GM06990 (cell line): ENCODE measurements at regions not wholly inside any gene's neighbourhood (a gene's known extent, or its start where the extent isn't known, plus 50 kb on each side); places are given as distances from the start of the nearest gene placed in this dataset.

Experiments used
- DNase-seq: peaks from one replicate; pipeline ENCODE4 v3.0.0-alpha.2; 2011; ENCODE audit not compliant: insufficient read length; ENCODE audit errors: extremely low read depth
- H3K27me3 ChIP-seq: replicated peaks from 2 replicates; pipeline ENCODE4 v1.6.0; 2011; ENCODE audit warnings: low read length; ENCODE audit not compliant: control insufficient read depth, insufficient read depth
- H3K36me3 ChIP-seq: 2 replicates; pipeline ENCODE4 v1.5.1; 2011; ENCODE audit warnings: low read length; ENCODE audit not compliant: control insufficient read depth, insufficient read depth
- H3K4me3 ChIP-seq: replicated peaks from 2 replicates; pipeline ENCODE4 v1.5.1; 2011; ENCODE audit warnings: low read depth, mild to moderate bottlenecking, control low read depth, low read length
- TF ChIP-seq, protein P1 (sequence below): IDR thresholded peaks from 2 replicates; pipeline ENCODE4 v1.5.1; 2011; ENCODE audit warnings: low read length, control low read depth, mild to moderate bottlenecking, inconsistent platforms; ENCODE audit not compliant: insufficient read depth, poor library complexity, severe bottlenecking

DNA sequence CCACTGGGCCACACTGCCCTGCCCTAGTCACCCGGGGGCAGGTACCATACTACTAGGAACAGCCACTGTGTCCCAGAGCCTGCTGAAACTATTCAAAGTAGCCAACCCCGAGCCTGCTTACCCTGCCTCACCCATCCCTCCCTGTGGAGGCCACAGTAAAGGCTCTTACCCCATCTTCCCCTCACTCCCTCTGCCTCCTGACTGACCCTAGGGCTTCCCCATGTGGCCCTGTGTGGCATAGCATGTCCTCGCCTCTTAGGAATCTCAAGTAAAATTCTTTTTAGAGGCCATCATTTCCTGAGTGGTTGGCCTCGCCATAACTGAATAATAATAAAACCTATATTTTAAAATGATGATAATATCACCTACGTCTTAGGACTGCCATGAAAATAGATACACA, 112.2 kb upstream of the SLC6A11 start:
- Histone ChIP-seq H3K27me3 (peaks cover 5% of the 10 kb centered on the region), H3K4me3 (no peak overlapping the region), H3K36me3 (no peaks in the 10 kb centered on the region)
- TF ChIP-seq, protein P1, sequence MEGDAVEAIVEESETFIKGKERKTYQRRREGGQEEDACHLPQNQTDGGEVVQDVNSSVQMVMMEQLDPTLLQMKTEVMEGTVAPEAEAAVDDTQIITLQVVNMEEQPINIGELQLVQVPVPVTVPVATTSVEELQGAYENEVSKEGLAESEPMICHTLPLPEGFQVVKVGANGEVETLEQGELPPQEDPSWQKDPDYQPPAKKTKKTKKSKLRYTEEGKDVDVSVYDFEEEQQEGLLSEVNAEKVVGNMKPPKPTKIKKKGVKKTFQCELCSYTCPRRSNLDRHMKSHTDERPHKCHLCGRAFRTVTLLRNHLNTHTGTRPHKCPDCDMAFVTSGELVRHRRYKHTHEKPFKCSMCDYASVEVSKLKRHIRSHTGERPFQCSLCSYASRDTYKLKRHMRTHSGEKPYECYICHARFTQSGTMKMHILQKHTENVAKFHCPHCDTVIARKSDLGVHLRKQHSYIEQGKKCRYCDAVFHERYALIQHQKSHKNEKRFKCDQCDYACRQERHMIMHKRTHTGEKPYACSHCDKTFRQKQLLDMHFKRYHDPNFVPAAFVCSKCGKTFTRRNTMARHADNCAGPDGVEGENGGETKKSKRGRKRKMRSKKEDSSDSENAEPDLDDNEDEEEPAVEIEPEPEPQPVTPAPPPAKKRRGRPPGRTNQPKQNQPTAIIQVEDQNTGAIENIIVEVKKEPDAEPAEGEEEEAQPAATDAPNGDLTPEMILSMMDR: peak; percentile 39
- no peak for DNase-seq

DNA sequence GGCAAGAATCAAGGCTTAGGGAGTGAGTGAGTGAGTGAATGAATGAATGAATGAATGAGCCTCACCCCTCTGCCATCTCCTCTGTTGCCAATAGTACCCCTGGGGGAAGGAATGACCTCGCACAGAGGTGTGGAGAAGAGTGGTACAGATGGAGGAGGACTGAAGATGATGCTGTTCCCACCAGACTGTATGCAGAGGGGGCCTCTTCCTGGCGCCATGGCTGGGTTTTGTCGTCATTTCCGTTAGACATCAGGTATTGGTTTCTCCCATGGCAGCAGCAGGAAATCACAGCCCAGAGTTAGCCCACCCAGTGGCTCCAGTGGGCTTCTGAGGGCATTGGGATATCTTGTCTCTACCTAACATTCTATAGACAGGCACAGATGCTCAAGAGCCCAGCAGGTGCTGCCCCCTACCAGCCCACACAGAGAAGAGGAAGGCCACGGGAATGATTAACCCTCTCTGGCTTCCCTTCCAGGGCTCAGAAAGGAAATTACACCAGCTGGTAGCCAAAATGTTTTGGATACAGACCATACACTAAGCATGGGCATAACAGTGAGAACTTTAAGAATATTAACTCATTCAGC, 109.8 kb upstream of the SLC6A11 start:
- H3K27me3 ChIP-seq: peaks cover 7% of the 10 kb centered on the region
- DNase-seq: no peak
- no peaks in the 10 kb centered on the region for H3K36me3 ChIP-seq
- TF ChIP-seq, protein P1: no peak
- H3K4me3 ChIP-seq: no peak overlapping the region

DNA sequence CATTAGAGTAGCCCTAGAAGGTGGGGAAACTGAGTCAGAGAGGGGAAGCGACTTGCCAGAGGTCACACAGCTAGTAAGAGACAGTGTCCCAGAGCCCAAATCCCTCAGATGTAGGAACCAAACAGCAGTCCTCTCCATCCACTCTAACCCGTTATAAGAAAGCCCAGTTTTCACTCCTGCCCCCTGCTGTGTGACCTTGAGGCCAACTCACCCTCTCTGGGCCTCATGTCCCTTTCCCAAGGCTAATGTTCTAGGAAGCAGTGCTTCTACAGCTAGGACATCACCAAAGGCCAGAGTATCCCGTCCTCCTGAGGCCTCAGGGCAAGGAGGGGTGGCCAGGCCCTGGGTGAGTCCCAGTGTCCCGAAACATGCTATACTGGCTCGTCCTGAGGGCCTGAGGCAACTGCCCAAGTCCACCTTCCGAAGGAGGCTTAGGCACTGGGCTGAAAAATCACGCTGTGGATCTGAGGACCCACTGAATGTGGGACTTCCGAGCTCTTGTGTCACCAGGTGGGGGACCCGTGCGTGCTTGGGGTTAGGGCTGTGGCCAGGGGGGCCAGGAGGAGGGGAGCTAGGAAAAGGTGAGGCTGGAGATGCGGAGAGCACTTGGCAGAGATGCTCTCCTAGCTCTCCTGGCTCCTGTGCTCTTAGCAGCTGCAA, 109.2 kb upstream of the SLC6A11 start:
- Histone ChIP-seq H3K36me3 (no peaks in the 10 kb centered on the region), H3K4me3 (no peak overlapping the region), H3K27me3 (peaks cover 7% of the 10 kb centered on the region)
- no peak for DNase-seq
- TF ChIP-seq, protein P1: no peak

DNA sequence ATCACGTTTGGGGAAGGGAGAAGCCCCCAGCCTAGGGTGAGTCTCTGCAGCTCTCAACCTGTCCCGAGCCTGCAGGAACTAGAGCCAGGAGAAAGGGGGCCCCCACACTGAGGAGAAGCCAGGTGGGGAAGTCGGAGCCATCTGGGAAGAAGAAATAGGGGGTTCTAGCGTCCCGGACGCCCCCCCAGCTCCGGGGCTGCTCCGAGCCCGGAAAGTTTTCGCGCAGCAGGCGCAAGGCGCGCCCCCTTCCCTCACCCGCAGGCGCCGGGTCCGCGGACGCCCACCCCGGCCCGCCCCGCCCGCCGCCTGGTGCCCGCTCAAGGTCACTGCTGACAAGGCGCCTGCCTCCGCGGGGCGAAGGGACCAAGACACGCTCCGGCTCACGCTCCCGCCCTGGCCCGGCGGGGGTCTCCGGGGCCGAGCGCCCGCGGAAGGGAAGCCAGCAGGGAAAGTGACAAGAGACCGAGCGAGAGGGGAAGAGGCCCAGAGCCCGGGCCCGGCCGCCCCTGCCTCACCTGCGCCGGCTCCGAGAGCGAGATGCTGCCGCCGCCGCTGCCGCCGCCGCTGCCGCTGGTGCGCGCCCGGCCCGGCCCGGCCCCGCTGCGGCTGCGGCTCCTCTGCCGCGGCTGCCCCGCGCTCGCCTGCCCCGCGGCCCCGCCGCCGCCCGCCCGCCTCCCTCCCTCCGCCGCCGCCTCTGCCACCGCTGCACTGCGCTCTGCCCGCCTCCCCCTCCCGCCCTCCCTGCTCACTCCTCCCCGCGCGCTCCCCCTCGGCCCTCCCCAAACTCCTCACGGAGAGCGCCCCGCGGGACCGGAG, 108.4 kb upstream of the SLC6A11 start:
- peaks cover 7% of the 10 kb centered on the region for H3K27me3 ChIP-seq
- DNase-seq: no peak
- H3K36me3 ChIP-seq: no peaks in the 10 kb centered on the region
- TF ChIP-seq, protein P1: no peak
- no peak overlapping the region for H3K4me3 ChIP-seq

DNA sequence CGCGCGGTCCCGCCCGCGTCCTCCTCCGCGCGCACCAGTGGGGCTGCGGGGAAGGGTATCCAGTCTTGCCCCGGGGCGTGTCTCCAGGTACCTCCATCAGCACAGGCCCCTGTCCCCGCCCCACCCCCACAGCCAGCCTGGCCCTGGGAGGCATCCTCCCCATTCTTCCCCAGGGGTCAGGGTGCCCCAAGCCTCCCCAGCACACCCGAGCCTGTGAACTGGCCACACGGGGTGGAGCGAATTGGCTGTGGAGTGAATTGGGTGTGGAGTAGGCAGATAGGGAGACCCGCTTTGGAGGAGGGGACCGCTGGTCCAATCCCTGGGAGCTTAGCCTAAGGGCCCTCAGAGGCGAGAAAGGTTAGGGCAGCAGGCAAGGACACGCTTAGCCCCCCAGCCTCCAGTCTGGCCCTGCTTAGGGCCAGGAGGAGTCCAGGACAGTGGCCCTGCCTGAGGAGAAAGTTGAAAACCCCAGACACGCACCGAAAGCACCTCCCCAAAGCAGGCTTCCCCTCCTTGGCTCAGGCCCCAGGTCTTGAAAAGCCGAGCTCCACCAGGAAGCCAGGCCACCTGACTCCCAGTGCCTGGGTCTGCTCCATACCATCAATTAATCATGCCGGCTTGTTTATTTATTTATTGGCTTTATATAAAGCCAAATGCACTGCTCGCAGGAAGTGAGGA, 107.7 kb upstream of the SLC6A11 start:
- DNase-seq: no peak
- Histone ChIP-seq H3K36me3 (no peaks in the 10 kb centered on the region), H3K4me3 (no peak overlapping the region), H3K27me3 (peaks cover 7% of the 10 kb centered on the region)
- TF ChIP-seq, protein P1: no peak
